22Rv1 (cell line): ENCODE measurements at regions not wholly inside any gene's neighbourhood (a gene's known extent, or its start where the extent isn't known, plus 50 kb on each side); places are given as distances from the start of the nearest gene placed in this dataset.

Experiments used
- H3K27ac ChIP-seq: fragments of 450-650 bp; 2 replicates; pipeline ENCODE4 v1.5.1; 2017
- CTCF ChIP-seq: fragments of 450-650 bp; IDR thresholded peaks from 2 replicates; pipeline ENCODE4 v1.5.1; 2017; ENCODE audit warnings: mild to moderate bottlenecking
- ZFX ChIP-seq: fragments of 450-650 bp; IDR thresholded peaks from 2 replicates; pipeline ENCODE4 v1.6.1; 2017; ENCODE audit warnings: antibody characterized with exemption, borderline replicate concordance

GRCh38 chr20:16842486-16843120 lies 94.4 kb downstream of the OTOR start:
- no peak overlapping the region for H3K27ac ChIP-seq
- no peak for TF ChIP-seq CTCF
- no peak for TF ChIP-seq ZFX

DNA sequence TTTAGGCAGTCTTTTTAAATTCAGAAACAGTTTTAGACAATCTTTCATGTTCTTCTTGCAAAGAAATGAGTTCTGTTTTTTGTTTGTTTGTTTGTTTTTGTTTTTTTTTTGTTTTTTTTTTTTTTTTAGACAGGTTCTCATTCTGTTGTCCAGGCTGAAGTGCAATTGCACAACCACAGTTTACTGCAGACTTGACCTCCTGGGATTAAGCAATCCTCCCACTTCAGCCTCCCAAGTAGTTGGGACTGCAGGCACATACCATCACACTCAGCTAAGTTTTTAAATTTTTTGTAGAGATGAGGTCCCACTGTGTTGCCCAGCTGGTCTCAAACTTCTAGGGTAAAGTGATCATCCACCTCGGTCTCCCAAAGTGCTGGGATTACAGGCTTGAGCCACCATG lies 96.2 kb downstream of the OTOR start:
- H3K27ac ChIP-seq, result no peak overlapping the region
- TF ChIP-seq ZFX, result no peak
- no peak for TF ChIP-seq CTCF

DNA sequence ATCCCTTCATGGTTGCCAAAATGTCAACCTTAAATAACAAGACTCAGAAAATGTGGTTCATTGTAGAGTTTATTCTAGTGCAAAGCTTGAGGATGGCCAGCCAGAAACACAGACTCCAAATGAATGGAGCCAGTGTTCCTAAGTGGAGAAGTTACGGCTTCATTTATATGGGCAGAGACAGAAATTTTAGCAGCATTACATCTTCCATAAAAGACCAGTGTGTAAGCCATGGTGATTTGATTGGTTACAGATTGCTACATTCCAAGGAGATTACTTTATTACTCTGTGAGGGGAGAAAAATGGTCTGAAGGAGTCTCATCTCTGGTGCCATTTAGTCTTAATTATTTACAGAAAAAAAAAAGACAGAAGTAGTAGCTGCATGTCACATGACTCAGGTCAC lies 97.8 kb downstream of the OTOR start:
- TF ChIP-seq CTCF, result no peak
- TF ChIP-seq ZFX, result no peak
- no peak overlapping the region for H3K27ac ChIP-seq

GRCh38 chr20:16848061-16848460 lies 99.9 kb downstream of the OTOR start:
- TF ChIP-seq CTCF (no peak), ZFX (no peak)
- no peak overlapping the region for H3K27ac ChIP-seq

DNA sequence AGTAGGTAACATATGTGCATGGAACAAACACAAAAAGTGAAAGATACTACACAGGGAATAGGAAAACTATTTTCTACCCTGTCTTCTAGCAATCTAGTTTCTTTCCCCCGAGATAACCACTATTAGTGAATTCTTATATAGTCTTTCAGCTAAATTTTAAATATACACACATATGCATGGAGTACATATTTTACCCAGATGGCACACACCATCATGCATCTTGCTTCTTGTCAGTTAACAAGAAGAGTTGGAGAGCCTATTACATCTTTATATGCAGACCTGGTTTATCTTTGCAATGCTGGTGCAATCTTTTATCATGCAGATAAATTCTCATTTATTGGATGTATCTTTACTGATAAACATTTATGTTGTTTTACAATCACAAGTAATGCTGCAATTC lies 100.4 kb downstream of the OTOR start:
- TF ChIP-seq CTCF (no peak), ZFX (no peak)
- H3K27ac ChIP-seq, result no peak overlapping the region

GRCh38 chr20:16860914-16861313 lies 112.8 kb downstream of the OTOR start:
- TF ChIP-seq CTCF, result no peak
- TF ChIP-seq ZFX, result no peak
- no peak overlapping the region for H3K27ac ChIP-seq

GRCh38 chr20:16861708-16862107 lies 113.5 kb downstream of the OTOR start:
- no peak overlapping the region for H3K27ac ChIP-seq
- TF ChIP-seq CTCF (no peak), ZFX (no peak)
